ENCODE measurements at regions not wholly inside any gene's neighbourhood (a gene's known extent, or its start where the extent isn't known, plus 50 kb on each side); places are given as distances from the start of the nearest gene placed in this dataset.

GRCh38 chr13:85379991-85380390 lies 419.2 kb downstream of the SLITRK6 start:
- no peak for DNase-seq (ENCODE audit: low spot score)

- DNase-seq (ENCODE audit: low spot score) = no peak
These were observed 419.8 kb downstream of the SLITRK6 start for GRCh38 chr13:85379433-85379832.

- no peak for DNase-seq (ENCODE audit: low spot score)
These were observed 421.4 kb downstream of the SLITRK6 start for GRCh38 chr13:85377783-85378182.

- DNase-seq (ENCODE audit: low spot score) = no peak
These were observed 425.9 kb downstream of the SLITRK6 start for GRCh38 chr13:85373322-85373721.

GRCh38 chr13:85371254-85371653 lies 428.0 kb downstream of the SLITRK6 start:
- no peak for DNase-seq (ENCODE audit: low spot score)

GRCh38 chr13:85368686-85369085 lies 430.5 kb downstream of the SLITRK6 start:
- no peak for DNase-seq (ENCODE audit: low spot score)

GRCh38 chr13:85367887-85368286 lies 431.3 kb downstream of the SLITRK6 start:
- DNase-seq (ENCODE audit: low spot score) = no peak

- DNase-seq (ENCODE audit: low spot score) = no peak
These were observed 432.3 kb downstream of the SLITRK6 start for GRCh38 chr13:85366759-85367417.

- DNase-seq (ENCODE audit: low spot score) = no peak
These were observed 435.7 kb downstream of the SLITRK6 start for GRCh38 chr13:85363504-85363903.

- no peak for DNase-seq (ENCODE audit: low spot score)
These were observed 436.2 kb downstream of the SLITRK6 start for GRCh38 chr13:85362980-85363379.

- no peak for DNase-seq (ENCODE audit: low spot score)
These were observed 452.0 kb downstream of the SLITRK6 start for GRCh38 chr13:85347251-85347650.

GRCh38 chr13:85334187-85334586 lies 465.0 kb downstream of the SLITRK6 start:
- no peak for DNase-seq (ENCODE audit: low spot score)

GRCh38 chr13:85333506-85334020 lies 465.7 kb downstream of the SLITRK6 start:
- DNase-seq (ENCODE audit: low spot score) = no peak

GRCh38 chr13:85332615-85333014 lies 466.6 kb downstream of the SLITRK6 start:
- DNase-seq (ENCODE audit: low spot score) = no peak

GRCh38 chr13:85321734-85322133 lies 477.5 kb downstream of the SLITRK6 start:
- no peak for DNase-seq (ENCODE audit: low spot score)

- DNase-seq (ENCODE audit: low spot score) = no peak
These were observed 481.4 kb downstream of the SLITRK6 start for GRCh38 chr13:85317781-85318180.

- DNase-seq (ENCODE audit: low spot score) = no peak
These were observed 482.7 kb downstream of the SLITRK6 start for GRCh38 chr13:85316506-85317025.

GRCh38 chr13:85314686-85315085 lies 484.5 kb downstream of the SLITRK6 start:
- no peak for DNase-seq (ENCODE audit: low spot score)

- peak; percentile 5 for DNase-seq (ENCODE audit: low spot score)
These were observed 485.3 kb downstream of the SLITRK6 start for GRCh38 chr13:85313761-85314503.

GRCh38 chr13:85312071-85312470 lies 487.1 kb downstream of the SLITRK6 start:
- DNase-seq (ENCODE audit: low spot score) = no peak

GRCh38 chr13:85303630-85304029 lies 495.6 kb downstream of the SLITRK6 start:
- no peak for DNase-seq (ENCODE audit: low spot score)

GRCh38 chr13:85298387-85298924 lies 500.8 kb downstream of the SLITRK6 start:
- DNase-seq (ENCODE audit: low spot score) = no peak

- no peak for DNase-seq (ENCODE audit: low spot score)
These were observed 510.5 kb downstream of the SLITRK6 start for GRCh38 chr13:85288698-85289097.

Measured in AG08395 (cell line).